ENCODE measurements at regions not wholly inside any gene's neighbourhood (a gene's known extent, or its start where the extent isn't known, plus 50 kb on each side); places are given as distances from the start of the nearest gene placed in this dataset.

GRCh38 chr13:33686772-33687480, 131.0 kb upstream of the RFC3 start:
- TF ChIP-seq, protein P1, sequence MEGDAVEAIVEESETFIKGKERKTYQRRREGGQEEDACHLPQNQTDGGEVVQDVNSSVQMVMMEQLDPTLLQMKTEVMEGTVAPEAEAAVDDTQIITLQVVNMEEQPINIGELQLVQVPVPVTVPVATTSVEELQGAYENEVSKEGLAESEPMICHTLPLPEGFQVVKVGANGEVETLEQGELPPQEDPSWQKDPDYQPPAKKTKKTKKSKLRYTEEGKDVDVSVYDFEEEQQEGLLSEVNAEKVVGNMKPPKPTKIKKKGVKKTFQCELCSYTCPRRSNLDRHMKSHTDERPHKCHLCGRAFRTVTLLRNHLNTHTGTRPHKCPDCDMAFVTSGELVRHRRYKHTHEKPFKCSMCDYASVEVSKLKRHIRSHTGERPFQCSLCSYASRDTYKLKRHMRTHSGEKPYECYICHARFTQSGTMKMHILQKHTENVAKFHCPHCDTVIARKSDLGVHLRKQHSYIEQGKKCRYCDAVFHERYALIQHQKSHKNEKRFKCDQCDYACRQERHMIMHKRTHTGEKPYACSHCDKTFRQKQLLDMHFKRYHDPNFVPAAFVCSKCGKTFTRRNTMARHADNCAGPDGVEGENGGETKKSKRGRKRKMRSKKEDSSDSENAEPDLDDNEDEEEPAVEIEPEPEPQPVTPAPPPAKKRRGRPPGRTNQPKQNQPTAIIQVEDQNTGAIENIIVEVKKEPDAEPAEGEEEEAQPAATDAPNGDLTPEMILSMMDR (conservative IDR thresholded peaks at IDR 0.05) = no peak
- no peak for TF ChIP-seq ZFX (IDR thresholded peaks at IDR 0.05)
- no peak overlapping the region for H3K27ac ChIP-seq

- H3K27ac ChIP-seq = no peak overlapping the region
- TF ChIP-seq, protein P1 (conservative IDR thresholded peaks at IDR 0.05) = no peak
- TF ChIP-seq ZFX (IDR thresholded peaks at IDR 0.05) = no peak
These were observed 127.6 kb upstream of the RFC3 start for GRCh38 chr13:33690354-33690753.

GRCh38 chr13:33691980-33692379, 126.0 kb upstream of the RFC3 start:
- TF ChIP-seq ZFX (IDR thresholded peaks at IDR 0.05) = no peak
- TF ChIP-seq, protein P1 (conservative IDR thresholded peaks at IDR 0.05) = no peak
- no peak overlapping the region for H3K27ac ChIP-seq

DNA sequence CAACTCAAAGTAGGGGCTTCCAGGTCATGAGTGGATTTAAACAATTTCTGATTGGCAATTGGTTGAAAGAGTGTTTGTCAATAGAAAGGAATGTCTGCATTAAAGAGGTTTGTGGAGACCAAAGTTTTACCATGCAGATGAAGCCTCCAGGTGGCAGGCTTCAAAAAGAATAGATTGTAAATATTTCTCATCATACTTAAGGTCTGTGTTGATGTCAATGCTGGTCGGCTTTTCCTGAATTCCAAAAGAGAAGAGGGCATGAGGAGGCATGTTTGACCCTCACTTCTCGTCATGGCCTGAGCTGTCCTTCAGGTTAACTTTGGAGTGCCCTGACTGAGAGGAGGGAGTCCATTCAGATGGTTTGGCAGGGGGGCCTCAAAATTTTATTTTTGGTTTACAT, 125.4 kb upstream of the RFC3 start:
- TF ChIP-seq, protein P1 (conservative IDR thresholded peaks at IDR 0.05) = peak; percentile 11; the same call in 1 of the 2 replicates
- no peak for TF ChIP-seq ZFX (IDR thresholded peaks at IDR 0.05)
- no peak overlapping the region for H3K27ac ChIP-seq

DNA sequence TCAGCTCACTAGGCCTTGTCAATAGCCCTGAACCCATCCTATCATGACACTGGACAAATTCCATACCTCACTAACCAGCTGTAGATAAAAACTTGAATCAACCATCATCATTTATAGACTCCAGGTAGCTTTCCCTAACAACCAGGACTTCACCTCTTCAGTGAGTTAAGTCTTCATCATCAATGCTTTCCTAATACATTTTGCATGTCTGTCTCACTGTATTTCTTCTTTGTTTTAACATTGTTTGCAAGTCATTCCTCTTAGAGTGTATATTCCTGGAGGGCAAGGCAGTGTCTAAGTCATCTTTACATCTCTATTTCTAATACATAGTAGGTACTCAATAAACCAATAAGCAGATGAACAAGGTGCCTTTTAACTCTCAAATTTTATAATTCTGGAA, 123.4 kb upstream of the RFC3 start:
- TF ChIP-seq ZFX (IDR thresholded peaks at IDR 0.05) = no peak
- TF ChIP-seq, protein P1 (conservative IDR thresholded peaks at IDR 0.05) = no peak
- no peak overlapping the region for H3K27ac ChIP-seq

DNA sequence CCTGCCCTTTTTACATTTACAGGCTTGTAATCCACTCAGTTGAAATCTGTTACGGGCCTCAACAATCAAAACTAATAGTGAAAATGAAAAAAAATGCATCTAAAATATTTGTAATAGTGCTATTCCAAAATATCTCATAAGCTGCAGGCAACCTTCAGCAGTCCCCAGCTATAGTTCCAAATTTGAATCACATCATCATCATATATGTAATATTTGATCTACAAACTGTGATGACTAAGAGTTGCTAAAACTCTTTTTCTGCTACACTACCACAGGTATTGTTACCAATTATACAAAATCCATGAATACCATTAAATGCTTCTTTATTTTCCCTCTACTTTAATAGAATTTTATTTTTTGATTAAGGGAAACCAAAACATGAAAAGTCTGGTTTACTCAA, 121.4 kb upstream of the RFC3 start:
- H3K27ac ChIP-seq = no peak overlapping the region
- TF ChIP-seq, protein P1 (conservative IDR thresholded peaks at IDR 0.05) = no peak
- no peak for TF ChIP-seq ZFX (IDR thresholded peaks at IDR 0.05)

- no peak for TF ChIP-seq ZFX (IDR thresholded peaks at IDR 0.05)
- TF ChIP-seq, protein P1 (conservative IDR thresholded peaks at IDR 0.05) = no peak
- no peak overlapping the region for H3K27ac ChIP-seq
These were observed 120.0 kb upstream of the RFC3 start for GRCh38 chr13:33697926-33698325.

All from C4-2B (cell line).